Activated naive CD8-positive, alpha-beta T cell treated with anti-CD3 and anti-CD28 coated beads, Interleukin-2, amount 10 ng/mL, durations not matched to agents 7 days and 5 days (primary cell): ENCODE measurements at regions not wholly inside any gene's neighbourhood (a gene's known extent, or its start where the extent isn't known, plus 50 kb on each side); places are given as distances from the start of the nearest gene placed in this dataset.

ENCODE experiments used
- ATAC-seq: fragments of 150-1000 bp; cut with Tn5 transposase; one replicate; pipeline ENCODE4 v1.10.0; 2021; ENCODE audit warnings: low read depth, moderate library complexity
- POLR2A ChIA-PET: fragments of 350-600 bp; sonication (Branson Sonifier 250); formaldehyde crosslinking; loops from one replicate; lab custom pipeline; 2021; ENCODE audit warnings: antibody characterized with exemption; lab: Charles Lee
- DNase-seq: peaks from one replicate; pipeline ENCODE4 v3.0.0; 2021
- H3K27ac Mint-ChIP-seq: one replicate; pipeline ENCODE4 v1.8.0; 2022; ENCODE audit warnings: mild to moderate bottlenecking, mixed read lengths
- H3K27me3 Mint-ChIP-seq: one replicate; pipeline ENCODE4 v1.8.0; 2022; ENCODE audit warnings: mild to moderate bottlenecking, moderate library complexity, mixed read lengths
- H3K36me3 Mint-ChIP-seq: one replicate; pipeline ENCODE4 v1.8.0; 2021; ENCODE audit warnings: mild to moderate bottlenecking, mixed read lengths
- H3K4me1 Mint-ChIP-seq: one replicate; pipeline ENCODE4 v1.8.0; 2021; ENCODE audit warnings: mixed read lengths
- H3K4me3 Mint-ChIP-seq: one replicate; pipeline ENCODE4 v1.8.0; 2022; ENCODE audit warnings: mild to moderate bottlenecking, moderate library complexity, mixed read lengths
- H3K9me3 Mint-ChIP-seq: one replicate; pipeline ENCODE4 v1.8.0; 2021; ENCODE audit warnings: mixed read lengths

DNA sequence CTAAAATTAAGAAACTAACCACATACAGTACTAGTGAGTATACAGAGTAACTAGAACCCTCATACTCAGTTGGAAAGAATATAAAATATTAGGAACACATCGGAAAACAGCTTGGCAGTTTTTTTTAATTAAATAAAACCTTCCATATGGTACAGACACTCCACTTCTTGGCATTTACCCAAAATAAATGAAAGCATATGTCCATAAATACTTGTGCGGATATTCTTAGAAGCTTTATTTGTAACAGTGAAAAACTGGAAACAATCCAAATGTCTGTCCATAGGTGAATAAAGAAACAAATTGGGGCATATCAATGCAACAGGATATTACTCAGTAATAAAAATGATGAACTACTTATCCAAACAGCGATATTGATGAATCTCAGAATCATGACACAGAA, 410.0 kb downstream of the HTR7 start:
- POLR2A ChIA-PET: no interaction called here
- no peak for DNase-seq
- Mint-ChIP-seq H3K27me3 (no peaks in the 10 kb centered on the region), H3K9me3 (peaks cover 2% of the 10 kb centered on the region), H3K4me1 (no peaks in the 10 kb centered on the region), H3K27ac (no peak overlapping the region), H3K4me3 (no peak overlapping the region), H3K36me3 (no peaks in the 10 kb centered on the region)
- no peak for ATAC-seq

DNA sequence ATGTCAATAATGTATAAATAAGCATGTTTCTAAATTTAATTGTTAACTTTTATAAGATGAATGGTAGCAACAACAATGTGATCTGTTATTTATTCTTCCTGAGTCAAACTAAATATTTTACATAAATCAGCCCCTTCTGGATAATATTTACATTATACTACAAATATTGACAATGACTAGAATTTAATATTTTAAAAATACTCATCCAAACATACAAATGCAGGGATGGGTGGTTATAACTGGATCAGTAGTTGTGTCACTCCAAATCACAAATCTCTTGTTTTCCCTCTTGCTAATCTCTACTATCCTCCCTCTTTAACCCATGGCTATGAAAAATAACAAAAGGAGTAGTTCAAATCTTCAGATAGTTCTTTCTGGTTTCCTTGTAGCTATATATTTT, 407.0 kb downstream of the HTR7 start:
- no peaks in the 10 kb centered on the region for H3K4me1 Mint-ChIP-seq
- no peaks in the 10 kb centered on the region for H3K36me3 Mint-ChIP-seq
- no peak for DNase-seq
- H3K9me3 Mint-ChIP-seq: peaks cover 2% of the 10 kb centered on the region
- H3K27me3 Mint-ChIP-seq: no peaks in the 10 kb centered on the region
- POLR2A ChIA-PET: no interaction called here
- no peak overlapping the region for H3K4me3 Mint-ChIP-seq
- H3K27ac Mint-ChIP-seq: no peak overlapping the region
- ATAC-seq: no peak

DNA sequence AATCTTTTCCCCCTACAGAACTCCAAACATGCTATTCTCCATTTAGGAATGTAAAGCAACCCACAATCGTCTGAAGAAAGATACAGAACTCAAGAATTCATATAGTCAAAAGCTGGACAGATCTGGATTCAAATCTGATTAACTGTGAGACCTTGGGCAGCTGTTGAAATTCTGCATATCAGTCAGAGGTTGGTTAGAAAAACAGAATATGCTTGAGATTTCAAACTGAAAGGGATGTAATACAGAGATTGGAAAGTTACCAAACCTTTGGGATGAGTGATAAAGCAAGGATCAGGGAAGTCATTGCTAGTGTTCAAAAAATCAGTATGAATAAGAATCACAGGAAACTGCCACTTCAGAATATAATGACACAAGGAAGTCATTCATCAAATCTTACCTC, 406.6 kb downstream of the HTR7 start:
- Mint-ChIP-seq H3K4me1 (no peaks in the 10 kb centered on the region), H3K27ac (no peak overlapping the region), H3K27me3 (no peaks in the 10 kb centered on the region), H3K36me3 (no peaks in the 10 kb centered on the region), H3K4me3 (no peak overlapping the region), H3K9me3 (peaks cover 2% of the 10 kb centered on the region)
- DNase-seq: no peak
- no peak for ATAC-seq
- POLR2A ChIA-PET: no interaction called here

DNA sequence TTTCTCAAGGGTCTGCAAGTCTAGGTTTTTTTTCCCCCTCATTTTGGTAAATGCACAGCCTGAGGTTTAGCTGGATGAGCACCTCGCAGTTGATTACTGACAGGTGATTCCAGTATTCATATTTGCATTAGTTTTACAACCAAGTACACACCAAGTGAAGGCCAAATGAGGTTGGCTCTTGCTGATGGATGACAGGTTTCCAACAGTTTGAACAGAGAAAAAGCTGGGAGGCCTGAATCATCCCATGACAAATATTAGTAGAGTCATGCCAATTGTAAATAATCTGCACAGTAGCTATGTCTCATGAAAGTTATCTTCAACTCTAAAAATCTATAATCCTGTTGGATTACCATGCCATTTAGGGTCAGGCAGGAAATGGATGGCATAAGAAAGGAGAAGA, 399.8 kb downstream of the HTR7 start:
- Mint-ChIP-seq H3K4me1 (no peaks in the 10 kb centered on the region), H3K36me3 (no peaks in the 10 kb centered on the region), H3K27ac (no peak overlapping the region), H3K9me3 (no peaks in the 10 kb centered on the region), H3K4me3 (no peak overlapping the region), H3K27me3 (no peaks in the 10 kb centered on the region)
- POLR2A ChIA-PET: no interaction called here
- no peak for ATAC-seq
- no peak for DNase-seq

DNA sequence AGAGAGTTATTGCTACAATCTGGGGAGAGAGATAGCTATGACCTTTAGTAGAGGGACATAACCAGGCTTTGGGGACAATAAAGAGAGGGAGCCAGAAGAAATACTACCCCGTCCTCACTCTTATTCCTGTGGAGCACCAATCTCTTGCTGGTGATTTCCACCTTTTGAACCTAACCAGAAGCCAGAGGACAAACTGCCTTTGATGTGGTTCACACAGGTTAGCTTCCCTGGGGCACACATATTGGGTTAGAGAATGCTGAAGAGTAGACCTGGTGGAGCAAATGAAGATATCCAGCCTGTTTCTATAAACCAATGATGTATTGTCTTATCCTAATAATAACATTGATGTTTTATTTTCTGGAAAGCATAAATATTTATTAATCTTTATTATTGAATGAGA, 399.3 kb downstream of the HTR7 start:
- Mint-ChIP-seq H3K27ac (no peak overlapping the region), H3K4me3 (no peak overlapping the region), H3K4me1 (no peaks in the 10 kb centered on the region), H3K27me3 (no peaks in the 10 kb centered on the region), H3K9me3 (no peaks in the 10 kb centered on the region), H3K36me3 (no peaks in the 10 kb centered on the region)
- no peak for ATAC-seq
- POLR2A ChIA-PET: no interaction called here
- no peak for DNase-seq

DNA sequence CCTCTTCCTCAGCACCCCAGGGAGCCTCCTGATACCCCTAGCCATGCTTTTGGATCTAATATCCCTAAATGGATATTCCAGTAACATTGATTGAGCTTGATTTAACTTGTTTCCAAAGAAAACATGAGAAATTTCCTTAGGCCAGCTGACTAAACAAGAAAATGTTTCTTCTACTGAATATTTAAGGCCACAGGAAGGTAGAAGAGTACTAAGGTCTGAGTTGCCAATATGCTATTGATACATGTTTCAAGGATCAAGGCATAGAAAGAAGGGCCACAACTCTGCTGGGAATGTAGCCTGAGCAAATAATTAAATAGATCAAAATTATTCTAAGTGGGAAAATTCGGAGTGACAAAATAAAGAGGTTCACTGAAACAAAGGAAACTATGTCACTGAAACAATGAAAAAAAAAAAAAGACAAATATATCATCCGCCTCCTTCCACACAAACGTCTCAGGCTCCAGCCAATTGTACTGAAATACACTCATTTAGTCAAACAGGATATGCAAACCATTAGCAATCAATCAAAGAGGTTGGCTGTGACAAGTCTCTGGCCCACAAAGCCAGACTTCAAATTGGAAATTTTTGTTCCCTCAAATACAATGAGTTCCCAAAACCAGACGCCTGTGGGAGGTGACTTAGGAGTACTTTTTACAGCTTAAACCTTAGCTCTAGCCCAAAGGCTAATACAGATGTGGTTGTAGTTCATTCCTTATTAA, 396.2 kb downstream of the HTR7 start:
- no peak overlapping the region for H3K4me3 Mint-ChIP-seq
- DNase-seq (no peak), ATAC-seq (no peak)
- POLR2A ChIA-PET: no interaction called here
- no peaks in the 10 kb centered on the region for H3K27me3 Mint-ChIP-seq
- no peak overlapping the region for H3K27ac Mint-ChIP-seq
- H3K9me3 Mint-ChIP-seq: no peaks in the 10 kb centered on the region
- no peaks in the 10 kb centered on the region for H3K36me3 Mint-ChIP-seq
- no peaks in the 10 kb centered on the region for H3K4me1 Mint-ChIP-seq

DNA sequence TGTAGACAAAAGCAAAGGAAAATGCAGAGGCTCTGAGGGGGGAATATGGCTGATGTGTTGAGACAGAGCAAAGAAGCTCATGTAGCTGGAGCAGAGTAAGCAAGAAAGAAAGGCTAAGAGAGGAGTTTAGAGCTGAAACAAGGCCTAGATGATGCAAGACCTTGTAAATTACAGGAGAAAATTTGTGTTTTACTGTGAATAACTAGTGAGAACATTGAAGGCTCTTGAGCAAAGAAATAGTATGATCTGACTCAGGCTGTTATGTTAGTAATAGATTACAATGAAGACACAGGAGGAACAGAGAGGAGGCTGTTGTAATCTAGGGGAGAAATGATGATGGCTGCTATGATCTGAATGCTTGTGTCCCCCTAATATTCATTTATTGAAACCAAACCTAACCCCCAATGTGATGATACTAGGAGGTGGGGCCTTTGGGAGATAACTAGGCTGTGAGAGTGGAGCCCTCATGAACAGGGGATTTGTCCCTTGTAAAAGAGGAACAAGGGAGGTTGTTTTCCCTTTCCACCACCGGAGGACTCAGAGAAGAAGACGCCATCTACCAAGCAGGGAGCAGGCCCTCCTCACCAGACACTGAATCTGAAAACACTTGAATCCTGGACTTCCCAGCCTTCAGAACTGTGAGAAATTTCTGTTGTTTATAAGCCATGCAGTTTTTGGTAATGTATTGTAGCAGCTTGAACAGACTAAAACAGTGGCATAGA, 394.9 kb downstream of the HTR7 start:
- ATAC-seq (no peak), DNase-seq (no peak)
- Mint-ChIP-seq H3K27me3 (no peaks in the 10 kb centered on the region), H3K27ac (no peak overlapping the region), H3K36me3 (no peaks in the 10 kb centered on the region), H3K4me3 (no peak overlapping the region), H3K4me1 (no peaks in the 10 kb centered on the region), H3K9me3 (no peaks in the 10 kb centered on the region)
- POLR2A ChIA-PET: no interaction called here

DNA sequence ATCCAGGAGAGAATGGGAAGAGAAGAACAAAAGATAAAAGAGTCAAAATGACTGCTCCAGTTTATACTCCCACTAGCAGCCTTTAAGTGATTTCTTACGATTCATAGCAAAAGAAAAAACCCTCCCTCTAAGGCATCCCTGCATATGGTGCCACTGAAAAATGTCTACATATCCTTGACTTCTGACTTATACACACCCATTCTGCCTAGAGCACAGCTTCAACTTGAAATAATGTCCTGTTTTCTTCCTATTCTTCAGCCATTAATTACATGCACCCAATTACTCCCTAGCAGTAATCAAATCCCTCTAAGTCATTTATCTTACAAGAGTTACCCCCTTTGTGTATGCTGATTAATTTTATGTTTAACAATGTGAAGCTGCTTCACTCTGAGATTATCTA, 393.5 kb downstream of the HTR7 start:
- DNase-seq: no peak
- H3K27me3 Mint-ChIP-seq: no peaks in the 10 kb centered on the region
- H3K36me3 Mint-ChIP-seq: no peaks in the 10 kb centered on the region
- POLR2A ChIA-PET: no interaction called here
- no peaks in the 10 kb centered on the region for H3K4me1 Mint-ChIP-seq
- no peak for ATAC-seq
- H3K9me3 Mint-ChIP-seq: no peaks in the 10 kb centered on the region
- no peak overlapping the region for H3K27ac Mint-ChIP-seq
- H3K4me3 Mint-ChIP-seq: no peak overlapping the region

DNA sequence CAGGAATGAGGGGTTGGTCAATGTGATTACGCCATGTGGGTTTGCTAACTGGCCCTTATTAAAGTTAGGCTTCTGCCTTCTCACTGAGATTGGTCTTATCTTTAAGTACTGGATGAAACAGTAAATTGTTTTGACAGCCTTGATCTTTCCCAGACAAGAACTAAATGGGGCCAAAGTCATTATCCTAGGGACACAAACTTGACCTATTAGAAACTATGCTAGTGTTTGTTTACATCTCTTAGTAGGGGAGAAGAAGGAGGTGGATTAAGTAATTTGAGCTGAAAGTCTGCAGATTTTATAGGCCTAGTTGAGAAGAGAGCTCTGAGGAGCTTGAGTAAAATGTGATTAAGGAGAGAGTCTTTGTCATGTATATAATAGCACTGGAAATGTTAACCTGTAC, 386.9 kb downstream of the HTR7 start:
- H3K9me3 Mint-ChIP-seq: peaks cover 2% of the 10 kb centered on the region
- no peaks in the 10 kb centered on the region for H3K27me3 Mint-ChIP-seq
- H3K27ac Mint-ChIP-seq: no peak overlapping the region
- no peaks in the 10 kb centered on the region for H3K36me3 Mint-ChIP-seq
- DNase-seq (no peak), ATAC-seq (no peak)
- no peak overlapping the region for H3K4me3 Mint-ChIP-seq
- POLR2A ChIA-PET: no interaction called here
- no peaks in the 10 kb centered on the region for H3K4me1 Mint-ChIP-seq

DNA sequence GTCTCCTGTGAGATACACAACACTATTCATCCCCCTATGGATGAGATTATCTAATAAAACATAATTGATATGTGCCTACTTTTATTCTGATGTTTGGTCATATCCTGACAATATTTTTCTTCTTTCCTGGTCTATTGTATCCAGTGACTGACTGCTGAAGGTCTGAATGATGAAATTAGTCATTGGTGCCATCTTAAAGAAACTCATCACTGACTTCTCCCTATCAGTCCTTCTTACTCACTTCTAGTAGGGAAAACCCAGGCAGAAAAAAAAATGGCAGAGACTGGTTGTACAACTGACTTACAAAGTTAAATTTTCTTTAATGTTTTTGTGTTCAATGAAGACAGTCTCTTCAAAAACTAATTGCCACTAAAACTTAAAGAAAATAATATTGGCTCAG, 377.4 kb downstream of the HTR7 start:
- Mint-ChIP-seq H3K4me1 (no peaks in the 10 kb centered on the region), H3K27me3 (no peaks in the 10 kb centered on the region), H3K4me3 (no peak overlapping the region), H3K36me3 (no peaks in the 10 kb centered on the region), H3K27ac (no peak overlapping the region), H3K9me3 (peaks cover 2% of the 10 kb centered on the region)
- ATAC-seq: no peak
- no peak for DNase-seq
- POLR2A ChIA-PET: no interaction called here

DNA sequence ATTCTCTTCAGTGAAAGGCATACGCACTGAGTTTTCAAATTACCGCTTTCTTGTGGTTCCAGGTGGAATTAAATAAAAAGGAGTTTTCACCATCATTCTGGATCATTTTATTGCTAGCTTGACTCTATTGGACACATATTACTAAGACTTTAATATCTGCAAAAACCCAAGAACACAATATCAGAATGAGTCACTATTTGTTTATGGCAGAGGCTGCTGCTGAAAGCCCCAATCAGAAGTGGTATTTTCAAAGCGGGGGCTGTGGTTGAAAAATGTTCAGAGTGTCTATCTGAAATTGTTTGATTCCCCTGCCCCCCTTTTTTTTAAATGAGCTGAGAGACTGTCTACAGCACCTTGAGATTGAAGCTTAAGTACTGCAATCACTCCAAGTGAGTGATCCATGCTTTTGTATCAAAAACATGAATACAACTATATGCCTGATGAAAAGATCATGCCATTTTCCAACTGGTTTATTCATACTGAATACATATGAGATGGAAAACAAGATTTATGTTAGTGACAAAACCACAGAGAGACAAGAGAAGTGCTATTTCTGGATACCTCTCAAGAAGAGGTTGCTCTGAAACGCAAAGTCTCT, 376.4 kb downstream of the HTR7 start:
- ATAC-seq: no peak
- Mint-ChIP-seq H3K27me3 (no peaks in the 10 kb centered on the region), H3K27ac (no peak overlapping the region), H3K4me1 (no peaks in the 10 kb centered on the region), H3K36me3 (no peaks in the 10 kb centered on the region), H3K4me3 (no peak overlapping the region), H3K9me3 (peaks cover 2% of the 10 kb centered on the region)
- DNase-seq: no peak
- POLR2A ChIA-PET: no interaction called here

DNA sequence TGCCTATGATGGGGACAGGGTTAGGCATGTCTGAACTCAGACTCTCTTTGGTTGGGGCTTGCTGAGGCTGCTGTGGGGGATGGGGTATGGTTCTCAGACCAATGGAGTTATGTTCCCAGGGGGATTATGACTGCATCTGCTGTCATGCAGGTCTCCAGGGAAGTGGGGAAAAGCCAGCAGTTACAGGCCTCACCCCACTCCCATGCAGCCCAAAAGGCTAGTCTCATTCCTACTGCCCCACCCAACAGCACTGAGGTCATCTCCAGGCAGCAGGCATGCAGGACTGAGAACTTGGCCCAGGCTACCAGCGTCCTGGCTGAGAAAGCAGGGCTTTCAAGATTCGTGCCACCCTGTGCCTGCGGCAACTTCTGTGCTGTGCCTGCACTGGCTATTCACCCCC, 373.3 kb downstream of the HTR7 start:
- Mint-ChIP-seq H3K27ac (no peak overlapping the region), H3K4me1 (no peaks in the 10 kb centered on the region), H3K4me3 (no peak overlapping the region), H3K36me3 (no peaks in the 10 kb centered on the region), H3K27me3 (no peaks in the 10 kb centered on the region), H3K9me3 (no peaks in the 10 kb centered on the region)
- POLR2A ChIA-PET: no interaction called here
- ATAC-seq: no peak
- DNase-seq: no peak

DNA sequence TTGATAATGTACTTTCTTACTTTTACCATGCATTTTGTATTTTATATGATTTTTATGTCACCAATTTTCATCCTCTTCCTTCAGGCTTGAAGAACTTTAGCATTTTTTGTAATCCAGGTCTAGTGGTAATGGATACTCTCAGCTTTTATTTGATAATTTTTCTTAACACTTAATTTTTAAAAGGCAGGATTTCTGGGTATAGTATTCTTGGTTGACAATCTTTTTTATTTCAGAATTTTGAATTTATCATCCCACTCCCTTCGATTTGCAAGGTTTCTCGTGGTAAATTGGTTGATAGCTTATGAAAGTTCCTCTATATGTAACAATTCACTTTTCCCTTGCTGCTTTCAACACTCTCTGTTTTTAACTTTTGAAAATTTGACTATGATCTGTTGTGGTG, 363.7 kb downstream of the HTR7 start:
- H3K4me3 Mint-ChIP-seq: no peak overlapping the region
- ATAC-seq (no peak), DNase-seq (no peak)
- H3K27me3 Mint-ChIP-seq: no peaks in the 10 kb centered on the region
- H3K9me3 Mint-ChIP-seq: peaks cover 12% of the 10 kb centered on the region
- H3K36me3 Mint-ChIP-seq: no peaks in the 10 kb centered on the region
- H3K4me1 Mint-ChIP-seq: no peaks in the 10 kb centered on the region
- no peak overlapping the region for H3K27ac Mint-ChIP-seq
- POLR2A ChIA-PET: no interaction called here

DNA sequence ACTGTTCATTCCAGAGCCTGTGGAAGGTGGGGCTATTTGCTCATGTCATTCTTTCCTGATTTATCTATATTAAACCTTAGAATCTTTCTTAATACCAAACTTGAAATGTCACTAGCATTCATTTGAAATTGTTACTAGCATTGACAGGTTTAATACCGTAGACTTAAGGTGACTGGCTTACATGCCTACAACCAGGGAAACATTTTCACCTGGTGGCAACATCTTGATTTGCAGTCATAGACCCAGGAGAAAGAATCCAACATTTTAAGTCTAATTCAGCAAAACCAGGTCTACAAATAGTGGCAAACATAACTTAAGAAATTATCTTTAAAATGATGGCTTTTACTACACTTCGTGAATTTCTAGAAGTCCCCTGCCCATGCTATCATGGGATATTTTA, 353.7 kb downstream of the HTR7 start:
- Mint-ChIP-seq H3K36me3 (no peaks in the 10 kb centered on the region), H3K27ac (no peak overlapping the region), H3K4me3 (no peak overlapping the region), H3K27me3 (no peaks in the 10 kb centered on the region), H3K4me1 (no peaks in the 10 kb centered on the region), H3K9me3 (no peaks in the 10 kb centered on the region)
- ATAC-seq: no peak
- POLR2A ChIA-PET: no interaction called here
- no peak for DNase-seq
